Uterus (tissue), 3 donors: ENCODE measurements at regions not wholly inside any gene's neighbourhood (a gene's known extent, or its start where the extent isn't known, plus 50 kb on each side); places are given as distances from the start of the nearest gene placed in this dataset.

Experiments
- DNase-seq, 2 donors: peaks; one replicate each; pipeline ENCODE4 v3.0.0-alpha.2; 2019 to 2020
- H3K27ac ChIP-seq, 2 donors: fragments of 200-600 bp; sonication (generic); 1 replicate in 1 of 2; 2 replicates in 1 of 2; pipeline ENCODE4 v1.5.1; 2016 to 2018
- H3K27me3 ChIP-seq, 2 donors: fragments of 200-600 bp; sonication (generic); one replicate each; pipeline ENCODE4 v1.5.1; 2018 to 2019; ENCODE audit warnings: control low read depth in 1 of 2
- H3K36me3 ChIP-seq, 2 donors: fragments of 200-600 bp; sonication (generic); one replicate each; pipeline ENCODE4 v1.5.1; 2019; ENCODE audit warnings: control low read depth in 1 of 2
- H3K4me1 ChIP-seq, 2 donors: fragments of 200-600 bp; sonication (generic); one replicate each; pipeline ENCODE4 v1.5.1; 2018 to 2019; ENCODE audit warnings: control low read depth in 1 of 2
- H3K4me3 ChIP-seq, 2 donors: fragments of 200-600 bp; sonication (generic); 1 replicate in 1 of 2; 2 replicates in 1 of 2; pipeline ENCODE4 v1.5.1; 2018 to 2019; ENCODE audit warnings: mild to moderate bottlenecking in 1 of 2
- H3K9me3 ChIP-seq, 2 donors: fragments of 200-600 bp; sonication (generic); one replicate each; pipeline ENCODE4 v1.5.1; 2019; ENCODE audit warnings: control low read depth in 1 of 2
- POLR2A ChIP-seq, 2 donors: fragments of 450-650 bp; IDR thresholded peaks; one replicate each; pipeline ENCODE4 v1.6.1; 2016; ENCODE audit warnings: antibody characterized with exemption in 2 of 2, mild to moderate bottlenecking in 1 of 2, moderate library complexity in 1 of 2
- intact Hi-C: fragments of 100-400 bp; cut with DNase I; formaldehyde crosslinking; loops from one replicate; pipeline ENCODE4 v1.15.1; 2023; ENCODE audit warnings: low total_unique reads
- donor health status: DM: yes; HTN: yes; CAD: no.

DNA sequence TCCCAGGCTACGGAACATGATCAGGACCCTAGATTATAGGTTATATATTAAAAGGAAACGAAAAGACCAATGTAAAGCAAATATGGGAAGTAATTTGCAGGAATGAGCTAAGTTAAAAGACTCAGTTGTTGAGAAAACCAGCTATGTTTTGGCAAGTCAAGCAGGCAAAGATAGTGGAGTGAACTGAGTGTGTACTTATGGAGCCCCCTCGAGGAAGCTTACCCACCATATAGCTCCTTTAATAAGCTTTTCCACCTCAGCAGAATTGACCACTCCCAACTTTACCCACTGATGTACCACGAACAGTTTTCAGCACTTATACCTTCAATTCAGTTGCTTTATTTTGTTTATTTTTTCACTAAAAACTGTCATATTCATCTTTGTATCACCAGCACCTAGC lies 57.3 kb upstream of the PJA2 start:
- Histone ChIP-seq H3K9me3 (no peaks in the 10 kb centered on the region), H3K4me3 (no peak overlapping the region), H3K36me3 (no peaks in the 10 kb centered on the region), H3K4me1 (no peaks in the 10 kb centered on the region), H3K27me3 (no peaks in the 10 kb centered on the region), H3K27ac (no peak overlapping the region)
- DNase-seq: no peak
- no peak for TF ChIP-seq POLR2A (IDR thresholded peaks at IDR 0.05)
- intact Hi-C loops: no loop called here
